HUDEP-2 (cell line): ENCODE measurements at regions not wholly inside any gene's neighbourhood (a gene's known extent, or its start where the extent isn't known, plus 50 kb on each side); places are given as distances from the start of the nearest gene placed in this dataset.

ENCODE experiments used
- DNase-seq, 76 experiments: peaks; one replicate each; lab custom pipeline; 2025; ENCODE audit not compliant: unreplicated experiment in 76 of 76; lab: John Stamatoyannopoulos, UW

- no peak for DNase-seq
These were observed 53.4 kb downstream of the GAS1 start for GRCh38 chr9:86893811-86894490.

DNA sequence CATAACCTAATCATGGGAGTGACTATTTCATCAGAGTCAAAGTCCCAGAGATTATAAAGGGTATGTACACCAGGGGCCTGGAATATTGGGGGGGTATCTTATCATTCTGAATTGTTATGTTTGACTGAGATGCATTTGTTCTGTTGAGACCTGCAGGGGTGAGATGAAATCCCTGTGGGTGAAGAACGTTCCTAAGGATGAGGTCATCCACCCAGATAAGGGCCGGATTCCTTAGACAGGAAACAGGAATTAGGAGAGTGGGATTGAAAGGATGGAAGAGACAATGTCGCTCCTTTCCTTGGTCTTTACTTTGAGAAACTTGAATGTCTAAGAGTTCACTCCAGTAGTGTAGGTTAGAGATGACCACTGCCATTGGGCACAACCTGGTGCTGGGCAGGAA lies 54.7 kb downstream of the GAS1 start:
- no peak for DNase-seq

- no peak for DNase-seq
These were observed 55.3 kb downstream of the GAS1 start for GRCh38 chr9:86891886-86892437.

GRCh38 chr9:86891091-86891490 lies 56.2 kb downstream of the GAS1 start:
- DNase-seq: no peak

DNA sequence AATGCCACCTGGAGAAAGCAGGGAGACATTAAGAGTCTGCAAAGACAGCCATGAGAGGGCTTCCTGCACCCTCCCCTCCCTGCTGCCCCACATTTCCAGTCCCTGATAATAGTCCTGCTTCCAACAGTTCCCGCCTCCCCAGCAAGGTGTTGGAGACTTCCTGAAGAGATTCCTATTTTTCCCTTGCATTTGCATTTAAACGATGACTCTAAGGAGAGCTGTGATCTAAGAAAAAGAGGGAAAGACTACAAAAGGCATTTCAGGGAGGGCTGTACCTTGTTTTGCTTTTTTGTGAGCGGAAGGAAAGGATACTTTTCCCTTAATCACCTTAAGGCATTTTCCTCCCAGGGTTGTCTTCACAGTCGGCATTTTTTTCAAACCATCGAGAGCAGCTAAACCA lies 62.1 kb downstream of the GAS1 start:
- no peak for DNase-seq

GRCh38 chr9:86876621-86877196 lies 70.6 kb downstream of the GAS1 start:
- no peak for DNase-seq

- no peak for DNase-seq
These were observed 78.7 kb downstream of the GAS1 start for GRCh38 chr9:86868616-86869015.

- no peak for DNase-seq
These were observed 79.4 kb downstream of the GAS1 start for GRCh38 chr9:86867804-86868313.

DNA sequence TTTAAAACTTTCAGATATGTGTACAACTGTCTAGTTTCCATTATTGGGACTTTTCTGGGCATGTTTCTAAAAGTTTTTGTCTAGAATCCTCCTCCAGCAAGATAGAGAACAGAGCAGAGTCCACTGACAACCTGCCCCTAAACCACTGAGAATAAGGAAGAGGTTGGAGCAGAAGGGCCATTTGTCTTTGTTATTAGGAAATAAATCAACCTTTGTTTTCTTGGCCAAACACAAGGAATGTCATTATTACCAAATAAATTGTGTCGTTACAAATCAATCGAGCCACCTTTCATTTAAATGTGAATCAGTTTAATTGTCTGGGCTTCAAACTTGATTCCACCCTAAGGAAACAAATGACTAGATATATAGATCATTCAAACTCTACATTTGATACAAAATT lies 81.4 kb downstream of the GAS1 start:
- no peak for DNase-seq

GRCh38 chr9:86860006-86860405 lies 87.3 kb downstream of the GAS1 start:
- DNase-seq: no peak

GRCh38 chr9:86859056-86859455 lies 88.2 kb downstream of the GAS1 start:
- no peak for DNase-seq

DNA sequence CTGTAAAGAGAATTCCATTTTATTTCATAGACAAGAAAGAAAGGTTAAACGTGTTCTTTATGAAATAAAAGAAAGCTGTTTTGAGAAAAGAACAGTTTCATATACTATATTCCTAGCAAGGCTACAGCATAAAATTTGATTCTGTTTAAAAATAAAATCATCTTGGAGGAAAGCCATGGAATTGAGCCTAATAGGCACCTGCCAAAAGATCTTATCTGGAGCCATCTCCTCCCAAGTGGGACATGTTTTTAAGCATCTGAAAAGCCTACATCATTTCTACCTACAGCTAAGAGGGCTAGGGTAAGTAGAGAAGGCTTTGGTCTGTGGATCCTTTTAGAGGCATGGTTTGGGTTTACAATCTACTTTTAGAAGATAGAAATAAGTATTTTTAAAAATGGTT lies 89.3 kb downstream of the GAS1 start:
- no peak for DNase-seq

- DNase-seq: no peak
These were observed 91.0 kb downstream of the GAS1 start for GRCh38 chr9:86856259-86856658.

GRCh38 chr9:86854898-86855523 lies 92.3 kb downstream of the GAS1 start:
- DNase-seq: no peak

DNA sequence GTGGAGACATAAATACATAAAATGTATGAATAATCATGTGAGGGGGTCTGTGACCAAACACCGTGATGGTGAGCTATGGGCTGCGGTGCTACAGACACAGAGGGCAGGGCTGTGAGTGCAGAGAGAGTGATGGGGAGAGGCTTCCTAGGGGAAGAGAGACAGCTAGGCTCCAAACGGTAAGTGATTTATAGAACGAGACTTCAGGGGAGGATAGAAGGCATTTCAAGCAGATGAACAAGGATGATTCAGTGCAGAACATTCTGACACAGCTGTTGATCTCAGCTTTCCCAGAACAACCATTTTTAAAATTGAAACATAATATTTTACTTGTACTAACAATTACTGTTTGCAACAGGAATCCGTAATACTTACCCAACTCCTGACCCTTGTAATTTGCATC lies 100.7 kb downstream of the GAS1 start:
- no peak for DNase-seq

DNA sequence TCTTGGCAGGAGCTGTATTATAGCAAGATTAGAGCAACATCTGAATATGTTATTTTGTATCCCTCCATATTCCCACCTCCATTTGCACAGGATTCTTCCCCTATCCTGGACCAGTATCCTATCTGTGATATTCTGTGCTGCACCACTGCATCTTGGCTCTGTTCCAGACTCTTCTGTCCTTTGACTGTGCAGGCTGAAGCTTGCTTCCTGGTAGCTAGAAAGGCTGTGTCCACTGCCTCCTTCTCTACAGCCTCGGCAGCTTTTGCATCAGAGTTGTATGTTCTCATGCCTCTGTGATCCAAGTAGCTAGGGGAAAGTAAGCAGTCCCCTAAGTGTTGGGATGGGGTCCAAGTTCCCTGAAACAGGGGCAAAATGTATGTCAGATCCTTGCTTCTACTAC lies 104.1 kb downstream of the GAS1 start:
- DNase-seq: no peak

GRCh38 chr9:86842573-86842972 lies 104.7 kb downstream of the GAS1 start:
- DNase-seq: no peak

DNA sequence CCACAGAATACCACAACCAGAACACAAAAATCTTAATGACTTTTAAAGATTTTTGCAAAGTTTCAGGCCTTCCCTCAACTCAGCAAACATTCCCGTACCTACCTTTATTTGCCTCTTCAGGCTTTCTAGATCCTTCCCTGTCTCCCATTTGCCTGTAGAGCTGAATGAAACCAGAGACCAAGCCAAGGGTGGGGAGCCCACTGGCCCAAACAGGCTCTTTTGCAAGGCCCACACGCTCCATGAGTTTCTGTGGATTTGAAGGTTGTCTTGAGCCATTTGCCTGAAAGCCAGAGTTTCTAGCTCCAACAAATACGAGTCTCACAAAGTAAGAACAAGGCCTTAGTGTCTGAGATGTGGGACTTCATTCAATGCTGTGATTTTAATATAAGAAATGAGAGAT lies 107.8 kb downstream of the GAS1 start:
- no peak for DNase-seq

GRCh38 chr9:86838519-86839497 lies 108.5 kb downstream of the GAS1 start:
- DNase-seq: no peak

DNA sequence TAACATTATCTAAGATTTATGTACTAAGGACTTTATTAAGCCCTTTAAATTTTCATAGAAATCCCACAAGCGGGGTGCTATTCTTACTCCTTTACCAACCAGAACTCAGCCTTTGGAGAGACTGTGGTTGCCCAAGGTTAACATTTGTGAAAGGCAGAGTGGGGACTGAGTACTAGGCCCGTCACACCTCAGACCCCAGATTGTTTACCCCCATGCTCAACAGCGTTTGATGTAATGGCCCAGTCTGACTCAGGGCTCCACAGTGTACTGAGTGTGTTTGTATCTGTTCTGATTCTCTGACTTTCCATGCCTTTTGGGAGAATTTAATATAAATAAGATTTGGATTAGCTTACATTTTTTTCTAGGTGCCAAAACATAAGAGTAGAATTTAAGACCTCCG lies 110.0 kb downstream of the GAS1 start:
- no peak for DNase-seq

DNA sequence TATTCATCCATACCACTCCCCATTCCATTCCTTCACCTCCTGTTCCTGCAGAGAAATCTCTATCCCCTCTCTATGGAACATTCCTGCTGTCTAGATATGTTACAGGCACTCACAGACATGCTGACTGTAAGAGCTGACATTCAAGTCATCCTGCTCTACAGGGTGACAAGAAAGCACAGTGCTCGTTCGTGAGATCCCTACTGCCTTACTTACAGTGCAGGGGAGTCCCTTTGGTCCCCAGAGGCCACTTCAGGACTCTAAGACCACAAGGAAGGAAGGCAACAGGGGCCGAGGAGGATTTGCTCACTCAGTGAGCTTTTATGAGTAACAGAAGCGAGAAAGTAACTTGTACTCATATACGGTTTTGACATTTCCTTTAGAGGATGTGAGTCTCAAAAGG lies 110.5 kb downstream of the GAS1 start:
- no peak for DNase-seq
